CD4-positive, alpha-beta T cell (primary cell): ENCODE measurements at regions not wholly inside any gene's neighbourhood (a gene's known extent, or its start where the extent isn't known, plus 50 kb on each side); places are given as distances from the start of the nearest gene placed in this dataset.

ENCODE experiments used
- ATAC-seq: fragments of 200-7000 bp; cut with Tn5 transposase; one replicate; pipeline ENCODE4 v1.10.0; 2022; ENCODE audit warnings: mild to moderate bottlenecking; ENCODE audit not compliant: poor library complexity
- CTCF ChIA-PET: fragments of 350-600 bp; sonication (Branson Sonifier 250); formaldehyde crosslinking; loops from one replicate; lab custom pipeline; 2021; ENCODE audit warnings: antibody characterized with exemption, inconsistent platforms; lab: Charles Lee
- POLR2A ChIA-PET: fragments of 350-600 bp; sonication (Branson Sonifier 250); formaldehyde crosslinking; loops from one replicate; lab custom pipeline; 2021; ENCODE audit warnings: antibody characterized with exemption, inconsistent platforms; lab: Charles Lee
- DNase-seq, 14 experiments: peaks; one replicate each; pipeline ENCODE4 v3.0.0-alpha.2; 2013 to 2020; ENCODE audit warnings: mixed read lengths in 2 of 14
- H3K27ac ChIP-seq, 2 donors: one replicate each; pipeline versions ENCODE4 v1.5.1 to v1.7.0; 2013; ENCODE audit warnings: low read length in 2 of 2, low read depth in 1 of 2, mild to moderate bottlenecking in 1 of 2
- H3K27me3 ChIP-seq, 2 experiments: 1 replicate in 1 of 2; 2 replicates in 1 of 2; pipeline versions ENCODE4 v1.6.1 to v1.7.0; 2013; ENCODE audit warnings: low read length in 2 of 2, control low read depth in 1 of 2, mild to moderate bottlenecking in 1 of 2, moderate library complexity in 1 of 2; ENCODE audit not compliant: insufficient read depth in 2 of 2, control insufficient read depth in 1 of 2
- H3K36me3 ChIP-seq: one replicate; pipeline ENCODE4 v1.6.1; 2013; ENCODE audit warnings: low read length, control low read depth; ENCODE audit not compliant: insufficient read depth
- H3K4me1 ChIP-seq: one replicate; pipeline ENCODE4 v1.6.1; 2013; ENCODE audit warnings: low read length, control low read depth; ENCODE audit not compliant: insufficient read depth
- H3K4me3 ChIP-seq: one replicate; pipeline ENCODE4 v1.5.1; 2013; ENCODE audit warnings: mild to moderate bottlenecking, low read length, moderate library complexity
- H3K9me3 ChIP-seq, 2 experiments: 1 replicate in 1 of 2; 2 replicates in 1 of 2; pipeline versions ENCODE4 v1.6.1 to v1.7.0; 2013; ENCODE audit warnings: low read length in 2 of 2, mild to moderate bottlenecking in 2 of 2, control low read depth in 1 of 2, moderate library complexity in 1 of 2; ENCODE audit not compliant: control insufficient read depth in 1 of 2, insufficient read depth in 1 of 2
- H3K27ac Mint-ChIP-seq: one replicate; pipeline ENCODE4 v1.8.0; 2020; ENCODE audit warnings: mixed read lengths
- H3K27me3 Mint-ChIP-seq: one replicate; pipeline ENCODE4 v1.8.0; 2021; ENCODE audit warnings: mixed read lengths
- H3K36me3 Mint-ChIP-seq: one replicate; pipeline ENCODE4 v1.8.0; 2021; ENCODE audit warnings: low read depth, mixed read lengths
- H3K4me1 Mint-ChIP-seq: one replicate; pipeline ENCODE4 v1.8.0; 2021; ENCODE audit warnings: low read depth, mixed read lengths
- H3K4me3 Mint-ChIP-seq: one replicate; pipeline ENCODE4 v1.8.0; 2020; ENCODE audit warnings: mild to moderate bottlenecking, mixed read lengths
- H3K9me3 Mint-ChIP-seq: one replicate; pipeline ENCODE4 v1.8.0; 2020; ENCODE audit warnings: mixed read lengths
- CTCF ChIP-seq: fragments of 200-600 bp; IDR thresholded peaks from one replicate; pipeline ENCODE4 v1.8.0; 2022; ENCODE audit warnings: antibody characterized with exemption, mild to moderate bottlenecking
- intact Hi-C, 2 experiments: fragments of 100-400 bp; cut with DNase I in 1 of 2; cut with micrococcal nuclease in 1 of 2; formaldehyde crosslinking; loops; one replicate each; pipeline versions ENCODE4 v1.15.1 to v1.9.0; 2023 to 2025; cut with DNase I, micrococcal nuclease

DNA sequence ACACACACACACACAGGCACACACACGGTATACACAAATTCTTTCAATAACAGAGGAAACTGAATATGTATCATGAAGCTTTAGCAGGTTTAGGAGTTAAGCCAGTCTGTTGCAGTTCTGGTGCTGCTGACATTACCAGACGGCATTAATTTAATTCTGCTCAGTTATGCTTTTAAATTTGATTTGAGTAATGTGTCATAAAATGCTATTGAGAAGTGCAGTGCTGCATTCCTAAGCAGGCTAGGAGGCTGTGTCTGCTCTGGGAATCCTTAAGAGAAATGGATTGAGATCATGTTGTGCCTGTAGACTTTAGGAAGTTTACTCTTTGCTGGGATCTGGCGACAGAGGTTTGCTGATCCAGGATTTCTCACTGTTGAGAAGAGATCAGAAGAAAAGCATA lies 733.8 kb downstream of the BRINP1 start:
- Histone ChIP-seq H3K36me3 (no peaks in the 10 kb centered on the region), H3K4me1 (no peaks in the 10 kb centered on the region), H3K4me3 (no peak overlapping the region), H3K27me3 (no peaks in the 10 kb centered on the region), H3K9me3 (peaks cover 0 to 3% of the 10 kb centered on the region in 2 experiments), H3K27ac (no peak overlapping the region)
- intact Hi-C loops, result no loop called here
- no peak for DNase-seq
- Mint-ChIP-seq H3K36me3 (no peaks in the 10 kb centered on the region), H3K9me3 (peaks cover 12% of the 10 kb centered on the region), H3K27me3 (no peaks in the 10 kb centered on the region), H3K27ac (no peak overlapping the region), H3K4me3 (no peak overlapping the region), H3K4me1 (no peaks in the 10 kb centered on the region)
- ChIA-PET POLR2A (no interaction called here), CTCF (no interaction called here)
- ATAC-seq, result no peak
- no peak for TF ChIP-seq CTCF

GRCh38 chr9:118637681-118638080 lies 731.6 kb downstream of the BRINP1 start:
- no peak overlapping the region for H3K4me3 Mint-ChIP-seq
- ATAC-seq, result no peak
- peaks cover 18% of the 10 kb centered on the region for H3K9me3 Mint-ChIP-seq
- H3K9me3 ChIP-seq, result peaks cover 0 to 3% of the 10 kb centered on the region in 2 experiments
- H3K27ac ChIP-seq, result no peak overlapping the region
- H3K36me3 ChIP-seq, result no peaks in the 10 kb centered on the region
- ChIA-PET CTCF (no interaction called here), POLR2A (no interaction called here)
- H3K27me3 ChIP-seq, result no peaks in the 10 kb centered on the region
- no peaks in the 10 kb centered on the region for H3K4me1 Mint-ChIP-seq
- no peak for DNase-seq
- no peaks in the 10 kb centered on the region for H3K4me1 ChIP-seq
- H3K27me3 Mint-ChIP-seq, result no peaks in the 10 kb centered on the region
- H3K4me3 ChIP-seq, result no peak overlapping the region
- no peaks in the 10 kb centered on the region for H3K36me3 Mint-ChIP-seq
- intact Hi-C loops, result no loop called here
- no peak overlapping the region for H3K27ac Mint-ChIP-seq
- TF ChIP-seq CTCF, result no peak

DNA sequence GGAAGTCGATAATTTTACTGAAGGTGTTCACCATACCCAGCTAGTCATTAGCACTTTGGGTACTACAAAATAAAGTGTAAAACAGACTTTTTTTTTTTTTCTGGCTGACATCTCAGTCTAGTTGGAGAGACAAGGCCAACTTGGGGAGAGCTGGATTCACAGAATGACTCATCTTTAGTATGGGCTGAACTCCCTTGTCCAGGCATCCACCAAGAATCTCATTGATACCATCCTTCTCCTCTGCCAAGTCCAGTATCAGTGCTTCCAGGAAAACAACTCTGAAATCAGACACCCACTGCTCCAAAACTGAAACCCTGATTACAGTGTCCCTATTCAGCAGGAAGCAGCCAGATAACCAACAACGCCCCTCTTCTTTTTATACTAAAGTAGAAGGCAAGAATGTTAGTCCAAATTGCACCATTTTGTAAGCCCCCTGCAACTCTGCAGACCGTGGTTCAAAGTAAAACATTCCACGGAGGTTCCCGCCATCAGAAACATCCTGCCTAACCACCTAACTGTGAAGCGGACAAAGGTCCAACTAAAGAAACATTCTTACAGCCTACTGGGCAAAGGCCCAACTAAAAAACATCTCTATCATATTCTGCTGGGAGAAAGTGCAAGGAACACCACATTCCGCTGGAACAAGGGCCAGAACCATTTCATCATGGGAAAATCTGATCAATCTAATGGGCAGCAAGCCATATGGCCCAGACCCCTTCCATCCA lies 728.2 kb downstream of the BRINP1 start:
- Mint-ChIP-seq H3K27me3 (no peaks in the 10 kb centered on the region), H3K4me1 (no peaks in the 10 kb centered on the region), H3K27ac (no peak overlapping the region), H3K36me3 (no peaks in the 10 kb centered on the region), H3K4me3 (no peak overlapping the region), H3K9me3 (peaks cover 16% of the 10 kb centered on the region)
- Histone ChIP-seq H3K4me3 (no peak overlapping the region), H3K9me3 (peaks cover 7 to 8% of the 10 kb centered on the region in 2 experiments), H3K27me3 (no peaks in the 10 kb centered on the region), H3K4me1 (no peaks in the 10 kb centered on the region), H3K27ac (no peak overlapping the region), H3K36me3 (no peaks in the 10 kb centered on the region)
- ChIA-PET POLR2A (no interaction called here), CTCF (no interaction called here)
- DNase-seq (no peak), ATAC-seq (no peak)
- intact Hi-C loops, result no loop called here
- no peak for TF ChIP-seq CTCF
